Vagina (tissue), 2 donors: ENCODE measurements at regions not wholly inside any gene's neighbourhood (a gene's known extent, or its start where the extent isn't known, plus 50 kb on each side); places are given as distances from the start of the nearest gene placed in this dataset.

Experiments
- POLR2A ChIP-seq, 2 donors: fragments of 450-650 bp; IDR thresholded peaks; one replicate each; pipeline ENCODE4 v1.6.1; 2017; ENCODE audit warnings: antibody characterized with exemption in 2 of 2, mild to moderate bottlenecking in 2 of 2, moderate library complexity in 2 of 2
- POLR2AphosphoS5 ChIP-seq, 2 donors: sonication (generic); formaldehyde crosslinking; IDR thresholded peaks; one replicate each; pipeline ENCODE4 v1.9.0; 2017; ENCODE audit warnings: antibody characterized with exemption in 2 of 2, mild to moderate bottlenecking in 2 of 2, low read depth in 1 of 2; ENCODE audit not compliant: insufficient read depth in 1 of 2
- TF ChIP-seq, protein P1 (sequence below), 3 experiments: fragments of 450-650 bp in 2 of 3; fragments of 200-600 bp in 1 of 3; sonication (generic) in 1 of 3; IDR thresholded peaks; one replicate each; pipeline ENCODE4 v1.5.1; 2017 to 2019; ENCODE audit warnings: antibody characterized with exemption in 3 of 3, mild to moderate bottlenecking in 2 of 3, moderate library complexity in 2 of 3

GRCh38 chr2:128548461-128548891, 229.8 kb upstream of the HS6ST1 start:
- no peak for TF ChIP-seq POLR2A (IDR thresholded peaks at IDR 0.05)
- TF ChIP-seq, protein P1, sequence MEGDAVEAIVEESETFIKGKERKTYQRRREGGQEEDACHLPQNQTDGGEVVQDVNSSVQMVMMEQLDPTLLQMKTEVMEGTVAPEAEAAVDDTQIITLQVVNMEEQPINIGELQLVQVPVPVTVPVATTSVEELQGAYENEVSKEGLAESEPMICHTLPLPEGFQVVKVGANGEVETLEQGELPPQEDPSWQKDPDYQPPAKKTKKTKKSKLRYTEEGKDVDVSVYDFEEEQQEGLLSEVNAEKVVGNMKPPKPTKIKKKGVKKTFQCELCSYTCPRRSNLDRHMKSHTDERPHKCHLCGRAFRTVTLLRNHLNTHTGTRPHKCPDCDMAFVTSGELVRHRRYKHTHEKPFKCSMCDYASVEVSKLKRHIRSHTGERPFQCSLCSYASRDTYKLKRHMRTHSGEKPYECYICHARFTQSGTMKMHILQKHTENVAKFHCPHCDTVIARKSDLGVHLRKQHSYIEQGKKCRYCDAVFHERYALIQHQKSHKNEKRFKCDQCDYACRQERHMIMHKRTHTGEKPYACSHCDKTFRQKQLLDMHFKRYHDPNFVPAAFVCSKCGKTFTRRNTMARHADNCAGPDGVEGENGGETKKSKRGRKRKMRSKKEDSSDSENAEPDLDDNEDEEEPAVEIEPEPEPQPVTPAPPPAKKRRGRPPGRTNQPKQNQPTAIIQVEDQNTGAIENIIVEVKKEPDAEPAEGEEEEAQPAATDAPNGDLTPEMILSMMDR (IDR thresholded peaks at IDR 0.05): no peak
- TF ChIP-seq POLR2AphosphoS5 (IDR thresholded peaks at IDR 0.05; ENCODE audit: insufficient read depth in 1 of 2, low read depth in 1 of 2): no peak
